H9 (cell line): ENCODE measurements at regions not wholly inside any gene's neighbourhood (a gene's known extent, or its start where the extent isn't known, plus 50 kb on each side); places are given as distances from the start of the nearest gene placed in this dataset.

Experiments
- DNase-seq: peaks from one replicate; pipeline ENCODE4 v3.0.0-alpha.2; 2017
- H2AFZ ChIP-seq: one replicate; pipeline ENCODE4 v1.6.1; 2013; ENCODE audit warnings: mild to moderate bottlenecking, low read length, control low read depth, moderate library complexity
- H2AK5ac ChIP-seq: 2 replicates; pipeline ENCODE4 v1.6.1; 2013; ENCODE audit warnings: low read length, control low read depth, mixed read lengths; ENCODE audit not compliant: insufficient read length
- H2BK120ac ChIP-seq: one replicate; pipeline ENCODE4 v1.6.1; 2013; ENCODE audit warnings: low read depth, mild to moderate bottlenecking, low read length, control low read depth, inconsistent platforms; ENCODE audit not compliant: poor library complexity, severe bottlenecking
- H2BK12ac ChIP-seq: 2 replicates; pipeline ENCODE4 v1.6.1; 2013; ENCODE audit warnings: low read length, control low read depth, mixed read lengths, low read depth; ENCODE audit not compliant: insufficient read length
- H2BK15ac ChIP-seq: 2 replicates; pipeline ENCODE4 v1.6.1; 2013; ENCODE audit warnings: low read depth, low read length, control low read depth
- H2BK20ac ChIP-seq: one replicate; pipeline ENCODE4 v1.6.1; 2013; ENCODE audit warnings: low read depth, mild to moderate bottlenecking, low read length, control low read depth, inconsistent platforms; ENCODE audit not compliant: poor library complexity, severe bottlenecking
- H2BK5ac ChIP-seq: 2 replicates; pipeline ENCODE4 v1.6.1; 2013; ENCODE audit warnings: low read length, control low read depth, mixed read lengths; ENCODE audit not compliant: insufficient read length
- H3K14ac ChIP-seq: 2 replicates; pipeline ENCODE4 v1.6.1; 2013; ENCODE audit warnings: low read length, control low read depth; ENCODE audit not compliant: insufficient read depth
- H3K18ac ChIP-seq: 2 replicates; pipeline ENCODE4 v1.6.1; 2013; ENCODE audit warnings: low read depth, mild to moderate bottlenecking, mixed read lengths, low read length, control low read depth; ENCODE audit not compliant: insufficient read length
- H3K23ac ChIP-seq: 2 replicates; pipeline ENCODE4 v1.6.1; 2013; ENCODE audit warnings: low read length, control low read depth, mixed read lengths, low read depth; ENCODE audit not compliant: insufficient read length
- H3K23me2 ChIP-seq: 2 replicates; pipeline ENCODE4 v1.6.1; 2013; ENCODE audit warnings: low read depth, mild to moderate bottlenecking, mixed read lengths, low read length, control low read depth; ENCODE audit not compliant: insufficient read length, poor library complexity, severe bottlenecking
- H3K27ac ChIP-seq: 2 replicates; pipeline ENCODE4 v1.5.1; 2013; ENCODE audit warnings: low read length, control low read depth, mixed read lengths, low read depth; ENCODE audit not compliant: insufficient read length
- H3K27me3 ChIP-seq: 2 replicates; pipeline ENCODE4 v1.6.1; 2013; ENCODE audit warnings: low read length, control low read depth, inconsistent platforms; ENCODE audit not compliant: insufficient read depth
- H3K4ac ChIP-seq: 2 replicates; pipeline ENCODE4 v1.6.1; 2013; ENCODE audit warnings: low read depth, mild to moderate bottlenecking, control low read depth, inconsistent platforms, low read length, moderate library complexity
- H3K4me1 ChIP-seq: 2 replicates; pipeline ENCODE4 v1.6.1; 2013; ENCODE audit warnings: low read length, control low read depth, inconsistent platforms; ENCODE audit not compliant: insufficient read depth
- H3K4me2 ChIP-seq: 2 replicates; pipeline ENCODE4 v1.6.1; 2013; ENCODE audit warnings: low read length, control low read depth, mixed read lengths; ENCODE audit not compliant: insufficient read length, insufficient read depth
- H3K56ac ChIP-seq: 2 replicates; pipeline ENCODE4 v1.6.1; 2013; ENCODE audit warnings: low read depth, mild to moderate bottlenecking, mixed read lengths, low read length, control low read depth; ENCODE audit not compliant: insufficient read length
- H3K79me1 ChIP-seq: 2 replicates; pipeline ENCODE4 v1.6.1; 2013; ENCODE audit warnings: low read depth, mild to moderate bottlenecking, moderate library complexity, low read length, control low read depth, inconsistent platforms; ENCODE audit not compliant: insufficient read depth, poor library complexity, severe bottlenecking
- H3K79me2 ChIP-seq: 2 replicates; pipeline ENCODE4 v1.6.1; 2013; ENCODE audit warnings: low read length, control low read depth, inconsistent platforms; ENCODE audit not compliant: insufficient read depth
- H3K9ac ChIP-seq: 2 replicates; pipeline ENCODE4 v1.6.1; 2013; ENCODE audit warnings: low read length, control low read depth, mixed read lengths; ENCODE audit not compliant: insufficient read length; ENCODE audit errors: extremely low read depth
- H3K9me3 ChIP-seq: one replicate; pipeline ENCODE4 v1.6.1; 2013; ENCODE audit warnings: low read depth, low read length, inconsistent platforms; ENCODE audit not compliant: control insufficient read depth
- H3T11ph ChIP-seq: one replicate; pipeline ENCODE4 v1.6.1; 2013; ENCODE audit warnings: mild to moderate bottlenecking, low read length, control low read depth, inconsistent platforms
- H4K20me1 ChIP-seq: one replicate; pipeline ENCODE4 v1.6.1; 2013; ENCODE audit not compliant: control insufficient read depth, insufficient read length, insufficient read depth
- H4K5ac ChIP-seq: 2 replicates; pipeline ENCODE4 v1.6.1; 2013; ENCODE audit warnings: low read depth, mild to moderate bottlenecking, mixed read lengths, low read length, control low read depth; ENCODE audit not compliant: insufficient read length
- H4K8ac ChIP-seq: replicated peaks from 2 replicates; pipeline ENCODE4 v1.6.1; 2013; ENCODE audit warnings: low read length, control low read depth, mixed read lengths, low read depth; ENCODE audit not compliant: insufficient read length
- H4K91ac ChIP-seq: 2 replicates; pipeline ENCODE4 v1.6.1; 2013; ENCODE audit warnings: low read depth, mild to moderate bottlenecking, moderate library complexity, mixed read lengths, low read length, control low read depth; ENCODE audit not compliant: insufficient read length
- H3K27ac Mint-ChIP-seq, 3 experiments: 2 replicates in 2 of 3; 3 replicates in 1 of 3; pipeline ENCODE4 v1.8.0; 2020 to 2021; ENCODE audit warnings: mixed read lengths in 3 of 3, mild to moderate bottlenecking in 1 of 3, moderate library complexity in 1 of 3
- H3K27me3 Mint-ChIP-seq: 2 replicates; pipeline ENCODE4 v1.8.0; 2021; ENCODE audit warnings: low read depth, mild to moderate bottlenecking, moderate library complexity, mixed read lengths
- H3K36me3 Mint-ChIP-seq, 3 experiments: 2 replicates in 2 of 3; 3 replicates in 1 of 3; pipeline ENCODE4 v1.8.0; 2020 to 2021; ENCODE audit warnings: low read depth in 3 of 3, mixed read lengths in 3 of 3; ENCODE audit not compliant: insufficient read depth in 1 of 3
- H3K4me1 Mint-ChIP-seq, 2 experiments: 2 replicates each; pipeline ENCODE4 v1.8.0; 2020; ENCODE audit warnings: mixed read lengths in 2 of 2
- H3K4me3 Mint-ChIP-seq, 2 experiments: 2 replicates in 1 of 2; 3 replicates in 1 of 2; pipeline ENCODE4 v1.8.0; 2020 to 2021; ENCODE audit warnings: mild to moderate bottlenecking in 2 of 2, mixed read lengths in 2 of 2, moderate library complexity in 1 of 2
- H3K9me3 Mint-ChIP-seq, 2 experiments: 2 replicates in 1 of 2; 3 replicates in 1 of 2; pipeline ENCODE4 v1.8.0; 2020; ENCODE audit warnings: mild to moderate bottlenecking in 2 of 2, mixed read lengths in 2 of 2, moderate library complexity in 1 of 2
- CTCF ChIP-seq: fragments of 200-600 bp; sonication (generic); conservative IDR thresholded peaks from 3 replicates; pipeline ENCODE4 v1.8.0; 2021; ENCODE audit warnings: antibody characterized with exemption, mild to moderate bottlenecking
- WGBS: extraction: QIAGEN DNeasy Blood & Tissue Kit; methylation state at CpG from one replicate; pipeline ENCODE4 v1.1.7; 2013; ENCODE audit warnings: missing lambda C conversion rate, low lambda C conversion rate, mixed read lengths; ENCODE audit not compliant: insufficient read length; ENCODE audit errors: extremely low coverage; 5-methylcytosine and 5-hydroxymethylcytosine counted together

- Histone ChIP-seq H3K9me3 (no peaks in the 10 kb centered on the region), H3K14ac (no peak overlapping the region), H3K23me2 (no peaks in the 10 kb centered on the region), H3K9ac (no peak overlapping the region), H2BK12ac (no peak overlapping the region), H3K27me3 (no peaks in the 10 kb centered on the region), H3K27ac (no peak overlapping the region), H4K8ac (no peak overlapping the region), H4K20me1 (no peaks in the 10 kb centered on the region), H3K4me2 (no peak overlapping the region), H3K56ac (no peak overlapping the region), H3K79me2 (no peaks in the 10 kb centered on the region), H2BK20ac (no peak overlapping the region), H2BK15ac (no peak overlapping the region), H2AK5ac (no peak overlapping the region), H2BK120ac (no peak overlapping the region), H3K18ac (no peak overlapping the region), H3K79me1 (no peaks in the 10 kb centered on the region), H2BK5ac (no peak overlapping the region), H4K91ac (no peak overlapping the region), H3K4me1 (no peaks in the 10 kb centered on the region), H3K4ac (no peak overlapping the region), H3T11ph (no peak overlapping the region), H2AFZ (peak overlapping the region; percentile 91), H4K5ac (no peak overlapping the region), H3K23ac (no peak overlapping the region)
- TF ChIP-seq CTCF = peak; percentile 76
- WGBS = no CpG with 5 or more reads among the region's 5 CpGs
- Mint-ChIP-seq H3K4me1 (peaks cover 3% of the 10 kb centered on the region in 2 experiments; a peak in 2 of 4 replicates), H3K27ac (peak overlapping the region in 1 of 3 experiments; percentile 53; a peak in 1 of 7 replicates), H3K27me3 (no peaks in the 10 kb centered on the region), H3K4me3 (no peak overlapping the region; a peak in 1 of 5 replicates), H3K36me3 (peaks cover 0 to 5% (median 4%) of the 10 kb centered on the region in 3 experiments; a peak in 3 of 7 replicates), H3K9me3 (peaks cover 0 to 5% of the 10 kb centered on the region in 2 experiments; a peak in 2 of 5 replicates)
- peak; percentile 38 for DNase-seq
Measured at GRCh38 chr3:96700322-96701315, 113.8 kb upstream of the EPHA6 start.
